Lower leg skin (tissue), 3 donors: ENCODE measurements at regions not wholly inside any gene's neighbourhood (a gene's known extent, or its start where the extent isn't known, plus 50 kb on each side); places are given as distances from the start of the nearest gene placed in this dataset.
"Not testable (repeated sequence)": the region's sequence is repeated elsewhere in the genome, so short reads cannot be mapped to it uniquely, and the experiment has no call there.

Experiments used
- CTCF ChIP-seq, 3 donors: fragments of 450-650 bp; IDR thresholded peaks; one replicate each; pipeline ENCODE4 v1.5.1; 2016; ENCODE audit warnings: antibody characterized with exemption in 3 of 3, mild to moderate bottlenecking in 3 of 3, moderate library complexity in 2 of 3
- POLR2A ChIP-seq, 2 donors: fragments of 450-650 bp; IDR thresholded peaks; one replicate each; pipeline ENCODE4 v1.6.1; 2016 to 2017; ENCODE audit warnings: antibody characterized with exemption in 2 of 2, mild to moderate bottlenecking in 1 of 2, moderate library complexity in 1 of 2

- not testable (repeated sequence) for TF ChIP-seq POLR2A, CTCF (IDR thresholded peaks at IDR 0.05)
Measured at GRCh38 chr5:1576851-1577250, 53.1 kb upstream of the LPCAT1 start.
